SU-DHL-6 (cell line): ENCODE measurements at regions not wholly inside any gene's neighbourhood (a gene's known extent, or its start where the extent isn't known, plus 50 kb on each side); places are given as distances from the start of the nearest gene placed in this dataset.

Source experiments
- H2AFZ ChIP-seq: fragments of 200-600 bp; sonication (generic); 2 replicates; pipeline ENCODE4 v1.6.1; 2014; ENCODE audit warnings: low read depth, mild to moderate bottlenecking, moderate library complexity, mixed read lengths, antibody characterized with exemption, low read length; ENCODE audit not compliant: severe bottlenecking
- H3F3A ChIP-seq: fragments of 200-600 bp; shearing (Covaris generic); 2 replicates; pipeline ENCODE4 v1.6.0; 2016; ENCODE audit warnings: antibody characterized with exemption, mild to moderate bottlenecking; ENCODE audit not compliant: insufficient read depth
- H3K27ac ChIP-seq: fragments of 200-600 bp; sonication (generic); 2 replicates; pipeline ENCODE4 v1.5.1; 2016; ENCODE audit warnings: low read depth, mild to moderate bottlenecking, low read length, moderate library complexity, mixed read lengths
- H3K27me3 ChIP-seq: fragments of 200-600 bp; sonication (generic), shearing (Covaris generic); 2 replicates; pipeline ENCODE4 v1.6.0; 2014; ENCODE audit warnings: mild to moderate bottlenecking, low read length
- H3K36me3 ChIP-seq: fragments of 200-600 bp; sonication (generic); 2 replicates; pipeline ENCODE4 v1.6.1; 2014; ENCODE audit warnings: mild to moderate bottlenecking, low read length, mixed read lengths
- H3K4me2 ChIP-seq: fragments of 300-600, 200-600 bp; shearing (Covaris generic), sonication (generic); 2 replicates; pipeline ENCODE4 v1.6.0; 2014; ENCODE audit warnings: low read length, low read depth, mild to moderate bottlenecking; ENCODE audit not compliant: poor library complexity, severe bottlenecking
- H3K4me3 ChIP-seq: fragments of 200-600 bp; sonication (generic); 2 replicates; pipeline ENCODE4 v1.5.1; 2014; ENCODE audit warnings: antibody characterized with exemption, low read length, mild to moderate bottlenecking, mixed read lengths; ENCODE audit not compliant: insufficient read depth, poor library complexity, severe bottlenecking
- H3K79me2 ChIP-seq: fragments of 200-600 bp; sonication (generic); 2 replicates; pipeline ENCODE4 v1.6.1; 2014; ENCODE audit warnings: mild to moderate bottlenecking, low read length, moderate library complexity; ENCODE audit not compliant: insufficient read depth
- H3K9ac ChIP-seq: fragments of 200-600 bp; sonication (generic); 2 replicates; pipeline ENCODE4 v1.7.0; 2014; ENCODE audit warnings: mild to moderate bottlenecking, low read length
- H3K9me2 ChIP-seq: fragments of 200-600 bp; sonication (generic); replicated peaks from 2 replicates; pipeline ENCODE4 v1.6.1; 2014; ENCODE audit warnings: low read length; ENCODE audit not compliant: insufficient read depth
- H3K9me3 ChIP-seq: fragments of 200-600 bp; sonication (generic); 2 replicates; pipeline ENCODE4 v1.6.1; 2014; ENCODE audit warnings: low read length, mixed read lengths; ENCODE audit not compliant: insufficient read depth
- H4K20me1 ChIP-seq: fragments of 200-600 bp; sonication (generic); 2 replicates; pipeline ENCODE4 v1.6.1; 2014; ENCODE audit warnings: low read depth, mild to moderate bottlenecking, antibody characterized with exemption, low read length, moderate library complexity, mixed read lengths
- EZH2phosphoT487 ChIP-seq: fragments of 200-600 bp; sonication (generic), shearing (Covaris generic); conservative IDR thresholded peaks from 2 replicates; pipeline ENCODE4 v1.6.1; 2018; ENCODE audit warnings: mild to moderate bottlenecking, antibody characterized with exemption, low read length, moderate library complexity, mixed read lengths
- TF ChIP-seq, protein P1 (sequence below): fragments of 200-600 bp; sonication (generic); IDR thresholded peaks from one replicate; pipeline ENCODE4 v1.5.1; 2017; ENCODE audit warnings: antibody characterized with exemption, mild to moderate bottlenecking, low read length, moderate library complexity; ENCODE audit not compliant: insufficient read depth, poor library complexity, severe bottlenecking

DNA sequence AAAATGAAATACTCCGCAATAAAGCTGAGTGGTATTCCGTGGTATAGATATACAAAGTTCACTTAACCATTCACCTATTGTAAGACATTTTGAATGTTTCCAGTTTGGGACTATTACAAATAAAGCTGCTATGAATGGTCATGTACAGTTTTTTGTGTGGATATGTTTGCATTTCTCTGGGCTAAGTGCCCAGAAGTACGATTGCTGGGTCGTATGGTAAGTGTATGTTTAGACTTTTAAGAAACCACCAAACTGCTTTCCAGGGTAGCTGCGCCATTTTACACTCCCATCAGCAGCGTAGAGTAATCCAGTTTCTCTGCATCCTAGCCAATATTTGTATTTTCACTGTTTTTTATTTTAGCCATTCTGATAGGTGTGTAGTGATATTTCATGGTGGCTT, 208.4 kb upstream of the TLE3 start:
- Histone ChIP-seq H3K27ac (no peak overlapping the region), H3F3A (no peaks in the 10 kb centered on the region), H3K79me2 (no peaks in the 10 kb centered on the region), H2AFZ (no peak overlapping the region), H3K36me3 (no peaks in the 10 kb centered on the region), H3K27me3 (no peaks in the 10 kb centered on the region), H3K9ac (no peak overlapping the region), H3K4me3 (no peak overlapping the region), H3K4me2 (no peak overlapping the region), H3K9me3 (no peaks in the 10 kb centered on the region), H4K20me1 (no peaks in the 10 kb centered on the region), H3K9me2 (no peaks in the 10 kb centered on the region)
- TF ChIP-seq EZH2phosphoT487, result no peak
- TF ChIP-seq, protein P1, sequence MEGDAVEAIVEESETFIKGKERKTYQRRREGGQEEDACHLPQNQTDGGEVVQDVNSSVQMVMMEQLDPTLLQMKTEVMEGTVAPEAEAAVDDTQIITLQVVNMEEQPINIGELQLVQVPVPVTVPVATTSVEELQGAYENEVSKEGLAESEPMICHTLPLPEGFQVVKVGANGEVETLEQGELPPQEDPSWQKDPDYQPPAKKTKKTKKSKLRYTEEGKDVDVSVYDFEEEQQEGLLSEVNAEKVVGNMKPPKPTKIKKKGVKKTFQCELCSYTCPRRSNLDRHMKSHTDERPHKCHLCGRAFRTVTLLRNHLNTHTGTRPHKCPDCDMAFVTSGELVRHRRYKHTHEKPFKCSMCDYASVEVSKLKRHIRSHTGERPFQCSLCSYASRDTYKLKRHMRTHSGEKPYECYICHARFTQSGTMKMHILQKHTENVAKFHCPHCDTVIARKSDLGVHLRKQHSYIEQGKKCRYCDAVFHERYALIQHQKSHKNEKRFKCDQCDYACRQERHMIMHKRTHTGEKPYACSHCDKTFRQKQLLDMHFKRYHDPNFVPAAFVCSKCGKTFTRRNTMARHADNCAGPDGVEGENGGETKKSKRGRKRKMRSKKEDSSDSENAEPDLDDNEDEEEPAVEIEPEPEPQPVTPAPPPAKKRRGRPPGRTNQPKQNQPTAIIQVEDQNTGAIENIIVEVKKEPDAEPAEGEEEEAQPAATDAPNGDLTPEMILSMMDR, result no peak

DNA sequence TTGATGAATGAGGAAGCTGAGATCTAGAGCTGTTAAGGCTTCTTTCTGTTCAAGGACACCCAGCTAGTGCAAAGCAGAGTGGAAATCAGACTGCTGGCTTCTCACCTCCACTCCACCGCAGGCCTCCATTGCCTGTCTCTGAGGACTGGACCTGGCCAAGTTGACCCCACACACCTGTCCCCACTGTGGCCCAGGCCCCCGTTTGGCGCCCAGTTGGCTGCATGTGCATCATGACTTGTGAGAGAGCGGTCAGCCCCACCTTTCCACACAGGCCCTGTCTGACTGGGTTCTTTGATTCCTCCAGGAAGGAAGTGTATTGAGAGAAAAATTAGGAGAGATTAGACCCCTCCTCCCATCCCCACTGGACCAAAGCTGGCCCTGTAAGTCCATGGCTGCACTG, 206.3 kb upstream of the TLE3 start:
- H3K4me2 ChIP-seq, result no peak overlapping the region
- no peak overlapping the region for H3K4me3 ChIP-seq
- H3K27ac ChIP-seq, result no peak overlapping the region
- H3K27me3 ChIP-seq, result no peaks in the 10 kb centered on the region
- TF ChIP-seq EZH2phosphoT487, result no peak
- TF ChIP-seq, protein P1, result no peak
- H3K9me3 ChIP-seq, result no peaks in the 10 kb centered on the region
- H3F3A ChIP-seq, result no peaks in the 10 kb centered on the region
- no peak overlapping the region for H2AFZ ChIP-seq
- H4K20me1 ChIP-seq, result no peaks in the 10 kb centered on the region
- no peaks in the 10 kb centered on the region for H3K79me2 ChIP-seq
- no peaks in the 10 kb centered on the region for H3K9me2 ChIP-seq
- no peak overlapping the region for H3K9ac ChIP-seq
- H3K36me3 ChIP-seq, result no peaks in the 10 kb centered on the region

DNA sequence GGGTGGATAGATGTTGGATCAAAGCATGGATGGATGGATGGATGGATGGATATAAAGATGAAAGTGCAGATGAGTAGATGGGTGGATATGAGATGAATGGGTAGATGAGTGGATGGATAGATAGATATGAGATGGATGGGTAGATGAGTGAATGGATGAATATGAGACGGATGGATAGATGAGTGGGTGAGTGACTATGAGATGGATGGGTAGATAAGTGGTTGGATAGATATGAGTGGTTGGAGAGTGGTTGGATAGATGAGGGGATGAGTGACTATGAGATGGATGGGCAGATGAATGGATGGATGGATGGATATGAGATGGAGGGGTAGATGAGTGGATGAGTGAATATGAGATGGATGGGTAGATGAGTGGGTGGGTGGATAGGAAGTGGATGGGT, 204.6 kb upstream of the TLE3 start:
- H3K9ac ChIP-seq, result no peak overlapping the region

More for the DNA sequence above, 204.6 kb upstream of the TLE3 start:
- no peaks in the 10 kb centered on the region for H3K79me2 ChIP-seq
- H3K27me3 ChIP-seq, result no peaks in the 10 kb centered on the region
- no peaks in the 10 kb centered on the region for H3K36me3 ChIP-seq
- H3K9me2 ChIP-seq, result no peaks in the 10 kb centered on the region
- no peaks in the 10 kb centered on the region for H3F3A ChIP-seq
- no peak overlapping the region for H2AFZ ChIP-seq
- no peaks in the 10 kb centered on the region for H3K9me3 ChIP-seq
- no peak overlapping the region for H3K4me3 ChIP-seq
- no peak overlapping the region for H3K27ac ChIP-seq
- no peaks in the 10 kb centered on the region for H4K20me1 ChIP-seq
- H3K4me2 ChIP-seq, result no peak overlapping the region
- TF ChIP-seq, protein P1, result no peak
- no peak for TF ChIP-seq EZH2phosphoT487
